ENCODE measurements at regions not wholly inside any gene's neighbourhood (a gene's known extent, or its start where the extent isn't known, plus 50 kb on each side); places are given as distances from the start of the nearest gene placed in this dataset.

- no peak for DNase-seq (ENCODE audit: low read depth)
- TF ChIP-seq CTCF (IDR thresholded peaks at IDR 0.05; ENCODE audit: low read depth, low read length) (no peak), MAX (IDR thresholded peaks at IDR 0.05; ENCODE audit: low read depth, low read length) (no peak), MYC (IDR thresholded peaks at IDR 0.05; ENCODE audit: low read depth, low read length) (no peak), POLR2A (IDR thresholded peaks at IDR 0.05; ENCODE audit: extremely low read depth, insufficient read length) (no peak)
- H3K4me3 ChIP-seq (ENCODE audit: low read depth, low read length), result no peak overlapping the region
Observed at GRCh38 chr9:89701221-89701798, 96.5 kb downstream of the GADD45G start.

GRCh38 chr9:89702401-89702800, 97.6 kb downstream of the GADD45G start:
- TF ChIP-seq MYC (IDR thresholded peaks at IDR 0.05; ENCODE audit: low read depth, low read length), result no peak
- TF ChIP-seq CTCF (IDR thresholded peaks at IDR 0.05; ENCODE audit: low read depth, low read length), result no peak
- TF ChIP-seq POLR2A (IDR thresholded peaks at IDR 0.05; ENCODE audit: extremely low read depth, insufficient read length), result no peak
- TF ChIP-seq MAX (IDR thresholded peaks at IDR 0.05; ENCODE audit: low read depth, low read length), result no peak
- H3K4me3 ChIP-seq (ENCODE audit: low read depth, low read length), result no peak overlapping the region

GRCh38 chr9:89705651-89706050, 100.8 kb downstream of the GADD45G start:
- DNase-seq (ENCODE audit: low read depth), result no peak
- no peak for TF ChIP-seq MAX (IDR thresholded peaks at IDR 0.05; ENCODE audit: low read depth, low read length)
- no peak for TF ChIP-seq MYC (IDR thresholded peaks at IDR 0.05; ENCODE audit: low read depth, low read length)
- TF ChIP-seq POLR2A (IDR thresholded peaks at IDR 0.05; ENCODE audit: extremely low read depth, insufficient read length), result no peak
- no peak for TF ChIP-seq CTCF (IDR thresholded peaks at IDR 0.05; ENCODE audit: low read depth, low read length)
- H3K4me3 ChIP-seq (ENCODE audit: low read depth, low read length), result no peak overlapping the region

More at GRCh38 chr9:89702401-89702800, 97.6 kb downstream of the GADD45G start:
- no peak for DNase-seq (ENCODE audit: low read depth)

- DNase-seq (ENCODE audit: low read depth), result no peak
- H3K4me3 ChIP-seq (ENCODE audit: low read depth, low read length), result no peak overlapping the region
- no peak for TF ChIP-seq MAX (IDR thresholded peaks at IDR 0.05; ENCODE audit: low read depth, low read length)
Observed at GRCh38 chr9:89706086-89706485, 101.3 kb downstream of the GADD45G start.

- DNase-seq (ENCODE audit: low read depth), result no peak
- TF ChIP-seq POLR2A (IDR thresholded peaks at IDR 0.05; ENCODE audit: extremely low read depth, insufficient read length), result no peak
- TF ChIP-seq MAX (IDR thresholded peaks at IDR 0.05; ENCODE audit: low read depth, low read length), result no peak
- TF ChIP-seq CTCF (IDR thresholded peaks at IDR 0.05; ENCODE audit: low read depth, low read length), result no peak
- no peak for TF ChIP-seq MYC (IDR thresholded peaks at IDR 0.05; ENCODE audit: low read depth, low read length)
- H3K4me3 ChIP-seq (ENCODE audit: low read depth, low read length), result no peak overlapping the region
Observed at GRCh38 chr9:89706731-89707191, 101.9 kb downstream of the GADD45G start.

- DNase-seq (ENCODE audit: low read depth), result peak; percentile 41
- no peak overlapping the region for H3K4me3 ChIP-seq (ENCODE audit: low read depth, low read length)
- TF ChIP-seq CTCF (IDR thresholded peaks at IDR 0.05; ENCODE audit: low read depth, low read length) (no peak), MAX (IDR thresholded peaks at IDR 0.05; ENCODE audit: low read depth, low read length) (no peak), POLR2A (IDR thresholded peaks at IDR 0.05; ENCODE audit: extremely low read depth, insufficient read length) (no peak), MYC (IDR thresholded peaks at IDR 0.05; ENCODE audit: low read depth, low read length) (no peak)
Observed at GRCh38 chr9:89710697-89711096, 105.9 kb downstream of the GADD45G start.
